Hematopoietic multipotent progenitor cell treated with erythropoietin and hydrocortisone succinate and interleukin-3 and kit ligand, for 8 days (in vitro differentiated cells): ENCODE measurements at regions not wholly inside any gene's neighbourhood (a gene's known extent, or its start where the extent isn't known, plus 50 kb on each side); places are given as distances from the start of the nearest gene placed in this dataset.
A peak's percentile ranks its signal among the peaks of the same experiment; 100 is the strongest.

Experiments used
- DNase-seq: peaks from one replicate; pipeline ENCODE4 v3.0.0-alpha.2; 2015

DNA sequence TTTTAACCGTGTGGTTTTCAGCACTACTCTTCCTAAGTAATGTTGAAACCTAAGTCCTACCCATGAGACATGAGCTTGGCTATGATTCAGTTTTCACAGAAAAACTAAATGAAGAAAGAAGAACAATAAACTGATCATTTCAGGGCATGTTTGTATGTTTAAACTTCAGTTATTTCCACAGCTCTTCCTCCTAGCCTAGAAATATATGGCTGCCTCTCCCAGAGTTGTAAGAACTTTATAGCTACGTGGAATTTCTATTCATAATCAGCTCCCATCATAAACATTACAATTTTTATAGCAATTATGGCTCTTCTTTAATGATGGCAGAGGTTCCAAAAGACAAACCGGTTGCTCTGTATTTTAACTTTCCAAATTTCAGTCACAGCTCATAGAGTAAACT, 314.7 kb upstream of the ADAMTSL1 start:
- no peak for DNase-seq

- DNase-seq = no peak
Observed at GRCh38 chr9:18163146-18163545, 310.8 kb upstream of the ADAMTSL1 start.

- no peak for DNase-seq
Observed at GRCh38 chr9:18167733-18168132, 306.2 kb upstream of the ADAMTSL1 start.

- no peak for DNase-seq
Observed at GRCh38 chr9:18173923-18174322, 300.0 kb upstream of the ADAMTSL1 start.

- DNase-seq = no peak
Observed at GRCh38 chr9:18182636-18183035, 291.3 kb upstream of the ADAMTSL1 start.

GRCh38 chr9:18183974-18184373, 290.0 kb upstream of the ADAMTSL1 start:
- no peak for DNase-seq

DNA sequence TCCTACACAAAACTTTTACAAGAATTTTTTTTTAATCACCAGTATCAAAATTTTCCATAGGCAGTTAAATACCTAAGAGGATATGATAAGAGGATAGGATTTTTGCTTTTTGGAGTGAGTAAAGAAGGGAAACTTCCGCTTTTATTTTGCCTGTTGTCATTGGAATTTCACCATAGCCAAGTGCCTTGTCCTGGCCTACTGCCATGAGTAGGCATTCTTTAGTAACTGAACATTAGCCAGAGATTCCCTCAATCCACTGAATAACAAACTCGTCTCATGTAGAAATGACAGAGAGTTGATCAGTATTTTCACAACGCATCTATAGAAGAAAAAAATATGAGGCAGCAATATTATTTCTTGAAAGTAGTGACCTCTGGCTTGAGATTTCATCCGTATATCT, 289.6 kb upstream of the ADAMTSL1 start:
- DNase-seq = no peak

DNA sequence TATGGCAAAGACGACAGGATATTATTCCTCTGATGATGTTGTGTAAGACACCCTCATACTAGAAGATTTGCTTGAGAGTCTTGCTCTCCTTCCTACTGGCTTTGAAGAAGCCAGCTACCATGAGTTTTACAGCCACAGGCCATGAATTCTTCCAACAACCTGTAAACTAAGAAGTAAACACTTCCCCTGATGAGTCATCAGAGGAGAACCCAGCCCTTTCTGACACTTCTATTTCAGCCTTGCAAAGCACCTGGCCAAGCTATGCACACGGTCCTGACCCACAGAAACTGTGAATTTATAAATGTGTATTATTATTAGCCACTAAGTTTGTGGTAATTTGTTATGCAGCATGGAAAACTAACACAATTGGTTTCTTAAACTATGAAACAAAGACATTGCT, 288.8 kb upstream of the ADAMTSL1 start:
- no peak for DNase-seq

- DNase-seq = no peak
Observed at GRCh38 chr9:18188971-18189370, 285.0 kb upstream of the ADAMTSL1 start.

GRCh38 chr9:18189871-18190670, 283.9 kb upstream of the ADAMTSL1 start:
- no peak for DNase-seq

- DNase-seq = no peak
Observed at GRCh38 chr9:18190671-18191374, 283.1 kb upstream of the ADAMTSL1 start.

- DNase-seq = no peak
Observed at GRCh38 chr9:18194316-18194715, 279.6 kb upstream of the ADAMTSL1 start.

DNA sequence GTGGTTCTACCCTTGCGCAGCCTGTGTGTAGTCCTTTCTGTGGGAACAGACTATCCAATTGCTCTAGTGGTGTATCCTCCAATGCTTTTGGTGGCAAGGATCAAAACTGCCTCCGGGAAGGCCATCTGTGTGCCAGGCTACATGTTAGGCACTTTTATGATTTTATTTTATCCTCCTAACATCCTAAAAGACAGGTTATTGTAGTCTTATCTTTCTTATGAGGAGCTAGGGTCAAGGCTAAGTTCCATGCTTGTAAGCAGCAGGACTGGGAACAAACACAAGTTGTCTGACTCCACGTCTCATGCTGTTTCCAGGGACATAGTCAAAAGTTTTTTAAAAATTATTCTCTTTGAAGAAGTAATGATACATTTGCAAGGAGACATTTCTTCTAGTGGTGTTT, 278.7 kb upstream of the ADAMTSL1 start:
- DNase-seq = no peak

DNA sequence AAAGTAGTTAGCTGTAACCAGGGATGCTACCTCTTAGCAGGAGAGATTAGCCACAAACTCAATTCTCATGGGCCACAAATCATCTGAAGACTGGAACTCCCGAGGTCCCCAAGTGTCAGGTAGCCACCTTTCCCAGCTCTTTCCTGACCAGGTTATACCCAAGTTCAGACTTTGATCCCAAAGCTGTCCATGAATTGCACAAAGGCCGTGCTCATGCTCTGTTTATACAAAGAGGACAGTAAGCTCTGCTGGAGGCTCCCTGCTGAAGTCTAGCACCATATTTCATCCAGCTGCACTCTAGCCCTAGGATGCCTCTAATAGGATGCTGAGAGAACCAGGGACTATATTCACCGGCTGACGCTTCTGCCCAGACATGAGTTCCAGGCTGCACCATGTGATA, 271.0 kb upstream of the ADAMTSL1 start:
- DNase-seq = no peak

- no peak for DNase-seq
Observed at GRCh38 chr9:18207735-18208134, 266.2 kb upstream of the ADAMTSL1 start.

GRCh38 chr9:18208166-18209059, 265.5 kb upstream of the ADAMTSL1 start:
- peak; percentile 3 for DNase-seq

DNA sequence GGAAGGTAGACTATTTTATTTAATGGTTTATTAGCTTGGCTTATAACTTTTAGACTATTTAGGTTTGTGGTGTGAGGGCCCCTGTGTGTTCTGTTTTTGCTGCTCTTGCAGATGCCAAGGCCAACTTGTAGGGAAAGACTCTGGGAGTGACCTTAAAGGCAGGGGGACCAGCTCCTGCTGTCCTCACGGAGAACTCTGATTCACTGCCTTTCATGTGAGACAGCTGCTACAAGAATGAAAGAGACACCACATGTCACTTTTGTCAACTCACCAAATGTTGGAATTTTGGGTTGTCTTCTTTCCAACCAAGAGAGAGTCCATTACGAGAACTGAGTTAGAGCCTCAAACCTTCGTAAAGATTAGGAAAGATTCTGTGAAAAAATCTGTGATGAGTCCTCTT, 258.3 kb upstream of the ADAMTSL1 start:
- DNase-seq = no peak

DNA sequence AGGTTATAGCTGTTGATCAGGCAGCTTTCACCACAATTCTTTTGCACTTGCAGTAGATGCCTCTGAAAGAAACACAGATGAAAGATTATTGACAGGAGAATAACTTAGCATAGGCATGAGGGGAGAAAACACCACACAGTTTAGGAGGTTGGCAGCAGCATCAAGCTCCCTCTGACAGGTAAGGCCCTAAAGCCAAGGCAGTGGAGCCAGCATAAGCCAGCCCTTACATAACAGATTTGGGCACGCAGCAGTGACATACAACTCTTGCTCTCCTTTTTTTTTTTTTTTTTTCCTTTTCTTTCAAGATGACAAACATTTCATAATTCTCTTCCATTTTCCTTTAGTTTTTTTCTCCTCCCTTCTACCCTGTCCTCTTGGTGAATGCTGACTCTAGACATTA, 257.6 kb upstream of the ADAMTSL1 start:
- DNase-seq = no peak

GRCh38 chr9:18228101-18228500, 245.9 kb upstream of the ADAMTSL1 start:
- no peak for DNase-seq

- DNase-seq = no peak
Observed at GRCh38 chr9:18229992-18230676, 243.8 kb upstream of the ADAMTSL1 start.

- no peak for DNase-seq
Observed at GRCh38 chr9:18233311-18233710, 240.6 kb upstream of the ADAMTSL1 start.

DNA sequence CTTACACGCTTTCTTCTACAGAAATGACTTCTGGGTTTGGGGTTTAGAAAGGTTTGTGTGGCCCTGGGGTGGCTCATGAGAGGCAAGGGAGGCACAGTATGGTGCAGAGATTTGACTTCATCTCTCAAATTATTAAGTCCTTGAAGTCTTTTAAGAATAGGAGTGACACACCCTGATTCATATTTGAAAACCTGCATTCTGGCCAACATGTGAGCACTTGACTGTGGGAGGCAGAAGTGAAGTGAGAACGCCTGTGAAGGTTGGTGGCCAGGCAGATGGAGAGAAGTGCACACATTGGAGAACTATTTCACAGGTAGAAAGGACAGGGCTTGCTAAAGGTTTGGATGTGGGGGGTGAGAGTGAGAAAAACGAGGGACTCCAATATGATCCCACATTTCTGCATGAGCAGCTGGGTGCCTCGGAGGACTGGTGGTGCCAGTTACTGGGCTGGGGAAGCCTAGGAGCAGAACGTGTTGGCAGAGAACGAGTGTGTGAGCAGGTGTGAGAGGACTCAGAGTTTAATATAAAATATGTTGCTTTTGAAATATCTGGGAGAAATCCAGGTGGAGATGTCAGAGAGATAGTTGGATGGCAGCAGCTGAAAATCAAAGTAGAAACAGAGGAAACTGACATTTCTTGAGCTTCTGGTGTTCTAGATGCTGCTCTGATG, 240.0 kb upstream of the ADAMTSL1 start:
- no peak for DNase-seq
